HepG2 (cell line): ENCODE measurements at regions not wholly inside any gene's neighbourhood (a gene's known extent, or its start where the extent isn't known, plus 50 kb on each side); places are given as distances from the start of the nearest gene placed in this dataset.

Source experiments
- MAFK ChIP-seq, 2 experiments: IDR thresholded peaks in 1 of 2; conservative IDR thresholded peaks in 1 of 2; 2 replicates each; pipeline ENCODE4 v1.6.1; 2011; ENCODE audit warnings: improper control_type of control experiment in 2 of 2, low read length in 2 of 2
- SMAD1 ChIP-seq: sonication (generic); formaldehyde crosslinking; IDR thresholded peaks from 2 replicates; pipeline ENCODE4 v1.4.0; 2020; ENCODE audit warnings: missing genetic modification reagents, low read depth, mild to moderate bottlenecking, borderline replicate concordance
- ZNF350 ChIP-seq: sonication (generic); formaldehyde crosslinking; IDR thresholded peaks from 2 replicates; pipeline ENCODE4 v1.4.0; 2020; ENCODE audit warnings: mild to moderate bottlenecking, low read depth, missing genetic modification reagents, borderline replicate concordance
- ZNF772 ChIP-seq: sonication (generic); formaldehyde crosslinking; IDR thresholded peaks from 2 replicates; pipeline ENCODE4 v1.5.0; 2020; ENCODE audit warnings: mild to moderate bottlenecking, missing genetic modification reagents
- TF ChIP-seq, protein P1 (sequence below): sonication (generic); formaldehyde crosslinking; IDR thresholded peaks from 2 replicates; pipeline ENCODE4 v1.4.0; 2020; ENCODE audit warnings: missing genetic modification reagents, mild to moderate bottlenecking, borderline replicate concordance
- TF ChIP-seq, protein P2 (sequence below): sonication (generic); formaldehyde crosslinking; IDR thresholded peaks from 2 replicates; pipeline ENCODE4 v1.5.0; 2020; ENCODE audit warnings: mild to moderate bottlenecking, missing genetic modification reagents, moderate library complexity

DNA sequence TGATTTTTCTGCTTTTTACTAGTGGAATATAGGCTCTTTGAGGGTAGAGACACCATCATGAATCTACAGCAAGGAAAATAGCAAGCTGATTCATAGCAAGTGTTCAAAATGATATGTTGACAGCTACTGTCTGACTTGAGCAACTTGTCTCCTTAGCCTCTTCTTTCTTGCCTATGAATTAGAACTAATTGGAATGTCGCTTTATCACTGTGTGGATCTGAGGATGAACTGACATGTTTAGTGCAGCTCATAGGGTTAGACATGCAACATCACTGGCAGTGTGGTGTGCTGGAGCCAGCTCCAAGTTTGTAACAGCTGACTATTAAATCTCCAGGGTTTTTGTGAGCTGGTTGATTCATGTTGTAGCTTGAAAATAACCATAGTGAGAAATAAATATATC is 1068.4 kb downstream of the PCDH18 start:
- TF ChIP-seq SMAD1 (CRISPR knock-in tag) (no peak), ZNF350 (CRISPR knock-in tag) (no peak), ZNF772 (CRISPR knock-in tag) (no peak), MAFK (conservative IDR thresholded peaks at IDR 0.05 in 1 of 2, IDR thresholded peaks at IDR 0.05 in 1 of 2; ENCODE audit: low read length in 2 of 2) (no peak)
- TF ChIP-seq, protein P1, sequence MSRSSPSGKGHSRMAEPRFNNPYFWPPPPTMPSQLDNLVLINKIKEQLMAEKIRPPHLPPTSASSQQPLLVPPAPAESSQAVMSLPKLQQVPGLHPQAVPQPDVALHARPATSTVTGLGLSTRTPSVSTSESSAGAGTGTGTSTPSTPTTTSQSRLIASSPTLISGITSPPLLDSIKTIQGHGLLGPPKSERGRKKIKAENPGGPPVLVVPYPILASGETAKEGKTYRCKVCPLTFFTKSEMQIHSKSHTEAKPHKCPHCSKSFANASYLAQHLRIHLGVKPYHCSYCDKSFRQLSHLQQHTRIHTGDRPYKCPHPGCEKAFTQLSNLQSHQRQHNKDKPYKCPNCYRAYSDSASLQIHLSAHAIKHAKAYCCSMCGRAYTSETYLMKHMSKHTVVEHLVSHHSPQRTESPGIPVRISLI (CRISPR knock-in tag) = no peak
- TF ChIP-seq, protein P2, sequence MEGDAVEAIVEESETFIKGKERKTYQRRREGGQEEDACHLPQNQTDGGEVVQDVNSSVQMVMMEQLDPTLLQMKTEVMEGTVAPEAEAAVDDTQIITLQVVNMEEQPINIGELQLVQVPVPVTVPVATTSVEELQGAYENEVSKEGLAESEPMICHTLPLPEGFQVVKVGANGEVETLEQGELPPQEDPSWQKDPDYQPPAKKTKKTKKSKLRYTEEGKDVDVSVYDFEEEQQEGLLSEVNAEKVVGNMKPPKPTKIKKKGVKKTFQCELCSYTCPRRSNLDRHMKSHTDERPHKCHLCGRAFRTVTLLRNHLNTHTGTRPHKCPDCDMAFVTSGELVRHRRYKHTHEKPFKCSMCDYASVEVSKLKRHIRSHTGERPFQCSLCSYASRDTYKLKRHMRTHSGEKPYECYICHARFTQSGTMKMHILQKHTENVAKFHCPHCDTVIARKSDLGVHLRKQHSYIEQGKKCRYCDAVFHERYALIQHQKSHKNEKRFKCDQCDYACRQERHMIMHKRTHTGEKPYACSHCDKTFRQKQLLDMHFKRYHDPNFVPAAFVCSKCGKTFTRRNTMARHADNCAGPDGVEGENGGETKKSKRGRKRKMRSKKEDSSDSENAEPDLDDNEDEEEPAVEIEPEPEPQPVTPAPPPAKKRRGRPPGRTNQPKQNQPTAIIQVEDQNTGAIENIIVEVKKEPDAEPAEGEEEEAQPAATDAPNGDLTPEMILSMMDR (CRISPR knock-in tag) = no peak
